GM19467 (cell line): ENCODE measurements at regions not wholly inside any gene's neighbourhood (a gene's known extent, or its start where the extent isn't known, plus 50 kb on each side); places are given as distances from the start of the nearest gene placed in this dataset.

Experiments used
- ATAC-seq: cut with Tn5 transposase; IDR thresholded peaks from one replicate; pipeline ENCODE4 v1.9.1; 2021; ENCODE audit warnings: mild to moderate bottlenecking, moderate library complexity; ENCODE audit not compliant: unreplicated experiment

DNA sequence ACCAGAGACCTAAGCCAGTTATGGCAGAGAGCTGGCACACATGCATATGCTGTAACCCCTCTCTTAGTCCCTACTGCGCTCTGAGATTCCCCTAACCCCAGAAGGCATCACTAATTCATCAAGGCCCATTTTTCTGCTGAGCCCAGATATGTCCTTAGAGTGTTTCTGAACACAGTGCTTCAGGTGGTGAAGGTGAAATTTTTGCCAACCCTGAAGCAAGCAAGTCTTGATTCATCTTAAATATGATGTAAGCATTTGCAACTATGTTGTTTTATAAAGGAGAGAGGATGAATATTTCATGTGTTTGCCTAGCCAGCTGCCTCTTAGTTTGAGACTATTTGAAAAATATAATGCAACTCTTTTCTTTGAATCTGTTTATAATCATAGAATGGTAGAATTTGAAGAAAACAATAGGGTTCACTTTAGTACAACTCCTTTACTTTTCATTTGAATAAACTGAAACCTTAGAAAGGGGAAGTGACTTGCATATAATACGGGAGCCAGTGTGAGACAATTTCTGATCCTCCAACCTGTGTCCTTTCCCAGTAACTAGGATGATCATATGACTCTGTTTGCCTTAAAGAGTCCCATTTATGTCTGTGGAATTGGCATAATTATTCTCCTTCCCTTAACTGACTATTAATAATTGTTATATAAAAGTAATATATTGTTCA is 194.3 kb upstream of the MTNR1B start:
- ATAC-seq: no peak

- no peak for ATAC-seq
Measured at GRCh38 chr11:92776676-92777075, 192.8 kb upstream of the MTNR1B start.

- no peak for ATAC-seq
Measured at GRCh38 chr11:92779746-92780145, 189.7 kb upstream of the MTNR1B start.

DNA sequence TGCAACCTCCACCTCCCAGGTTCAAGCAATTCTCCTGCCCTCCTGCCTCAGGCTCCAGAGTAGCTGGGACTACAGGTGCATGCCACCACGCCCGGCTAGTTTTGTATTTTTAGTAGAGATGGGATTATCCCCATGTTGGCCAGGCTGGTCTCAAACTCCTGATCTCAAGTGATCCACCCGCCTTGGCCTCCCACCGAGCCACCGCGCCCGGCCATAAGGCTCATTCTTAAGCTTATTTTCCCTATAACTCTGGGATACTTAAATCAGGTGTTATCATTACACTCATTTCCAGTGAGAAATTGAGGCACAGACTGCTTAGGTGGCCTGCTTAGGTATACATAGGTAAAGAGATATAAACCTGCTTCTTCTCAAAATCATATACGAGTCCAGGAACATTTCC is 188.3 kb upstream of the MTNR1B start:
- no peak for ATAC-seq

DNA sequence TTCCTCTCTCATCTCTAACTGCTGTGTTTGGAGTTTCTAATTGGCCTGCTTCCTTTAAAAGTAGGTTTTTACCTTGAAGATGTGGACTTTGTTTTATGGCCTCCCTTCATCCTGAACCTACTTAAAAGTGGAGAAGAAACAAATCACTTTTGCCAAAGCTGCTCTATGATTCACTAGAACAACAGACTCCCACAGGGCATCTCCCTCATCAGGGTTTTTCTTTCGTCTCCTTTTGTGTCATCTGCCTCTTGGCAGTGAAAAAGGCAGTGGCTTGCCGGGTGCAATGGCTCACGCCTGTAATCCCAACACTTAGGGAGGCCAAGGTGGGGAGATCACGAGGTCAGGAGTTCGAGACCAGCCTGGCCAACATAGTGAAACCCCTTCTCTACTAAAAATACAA is 186.6 kb upstream of the MTNR1B start:
- no peak for ATAC-seq

GRCh38 chr11:92784331-92784730 is 185.1 kb upstream of the MTNR1B start:
- no peak for ATAC-seq

DNA sequence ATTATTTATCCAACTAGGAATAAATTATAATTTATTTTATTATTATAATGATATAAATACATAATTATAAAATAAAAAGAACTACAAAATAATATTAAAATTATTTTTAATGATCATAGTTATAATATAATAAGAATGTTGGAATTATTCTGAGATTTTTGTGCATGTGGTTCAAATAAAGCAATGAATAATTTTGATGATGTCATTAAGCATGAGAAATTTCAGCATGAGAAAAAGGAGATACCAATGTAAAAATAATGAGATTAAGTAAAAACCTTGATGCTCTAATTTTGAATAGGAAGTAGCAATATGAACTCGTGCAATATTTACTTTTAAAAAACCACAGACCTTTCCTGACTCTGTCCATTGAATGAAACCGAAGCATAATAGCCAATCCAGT is 181.8 kb upstream of the MTNR1B start:
- ATAC-seq: no peak

DNA sequence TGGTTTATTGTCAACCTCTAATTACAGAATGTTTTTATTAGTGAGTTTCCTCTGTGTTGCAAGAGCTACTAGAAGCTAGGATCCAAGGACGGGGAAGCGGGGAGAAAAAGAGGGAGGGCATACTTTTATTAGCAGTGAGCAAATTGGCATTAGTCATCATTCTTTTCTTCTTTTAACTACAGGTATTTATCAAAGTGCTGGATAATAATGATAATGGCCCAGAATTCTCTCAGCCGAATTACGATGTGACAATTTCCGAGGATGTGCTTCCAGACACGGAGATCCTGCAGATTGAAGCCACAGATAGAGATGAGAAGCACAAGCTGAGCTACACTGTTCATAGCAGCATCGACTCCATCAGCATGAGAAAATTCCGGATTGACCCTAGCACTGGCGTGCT is 179.7 kb upstream of the MTNR1B start:
- ATAC-seq: no peak

DNA sequence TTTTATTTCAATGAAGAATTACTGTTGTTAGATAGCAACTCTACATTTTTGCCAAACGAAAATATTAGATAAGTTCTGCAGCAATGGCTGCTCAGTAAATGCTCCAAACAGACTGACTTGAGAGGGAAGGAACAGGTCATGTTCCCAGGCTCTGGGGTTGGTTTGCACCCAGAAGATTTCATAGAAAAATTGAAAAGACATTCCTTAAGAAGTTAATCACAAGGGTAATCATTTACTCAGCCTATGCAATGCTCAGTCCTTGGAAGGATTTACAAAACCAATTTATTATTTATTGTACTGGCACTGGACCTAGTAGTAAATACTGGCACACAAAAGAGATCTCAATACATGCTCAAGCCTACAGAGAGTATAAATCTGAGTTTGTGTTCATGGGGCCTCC is 179.1 kb upstream of the MTNR1B start:
- ATAC-seq: no peak

- no peak for ATAC-seq
Measured at GRCh38 chr11:92790926-92791616, 178.4 kb upstream of the MTNR1B start.

GRCh38 chr11:92791886-92792285 is 177.6 kb upstream of the MTNR1B start:
- no peak for ATAC-seq

DNA sequence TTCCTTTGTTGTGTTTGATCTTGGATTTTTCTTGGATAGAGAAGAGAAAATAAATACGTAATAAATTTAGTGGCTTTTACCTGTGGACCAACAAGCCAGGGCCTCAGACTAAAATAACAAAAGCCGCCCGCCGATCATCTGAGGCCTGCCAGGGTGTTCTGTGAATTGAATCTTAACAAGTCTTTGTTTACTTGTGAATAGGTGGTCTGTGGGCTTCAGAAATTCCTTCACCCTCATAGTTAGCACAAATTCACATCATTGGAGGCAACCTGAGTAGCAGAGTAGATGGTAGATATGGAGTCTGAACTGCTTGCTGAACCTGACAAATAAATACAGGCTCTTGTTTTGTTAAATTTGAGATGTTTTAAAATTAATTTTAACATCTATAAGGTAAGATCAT is 176.3 kb upstream of the MTNR1B start:
- ATAC-seq: no peak

DNA sequence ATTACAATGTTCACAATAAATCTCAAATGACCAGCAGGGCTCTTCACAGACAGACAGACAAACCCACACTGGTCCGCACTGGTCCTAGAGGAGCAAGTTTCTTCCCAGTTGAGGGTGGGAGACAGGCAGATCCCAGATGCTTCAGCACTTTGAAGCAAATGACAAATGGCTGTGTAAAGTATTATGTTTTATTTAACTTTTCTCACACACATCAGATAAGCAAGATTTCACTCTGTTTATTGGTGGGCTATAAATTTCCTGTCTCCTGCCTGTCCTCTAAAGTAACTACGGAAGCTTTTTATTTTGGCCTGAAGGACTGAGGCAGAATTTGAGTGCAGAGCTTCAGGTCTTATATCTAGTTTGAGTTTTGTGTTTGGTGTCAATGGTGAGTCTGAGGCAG is 174.7 kb upstream of the MTNR1B start:
- ATAC-seq: no peak

- ATAC-seq: no peak
Measured at GRCh38 chr11:92796744-92797143, 172.7 kb upstream of the MTNR1B start.

GRCh38 chr11:92797874-92798273 is 171.6 kb upstream of the MTNR1B start:
- no peak for ATAC-seq

DNA sequence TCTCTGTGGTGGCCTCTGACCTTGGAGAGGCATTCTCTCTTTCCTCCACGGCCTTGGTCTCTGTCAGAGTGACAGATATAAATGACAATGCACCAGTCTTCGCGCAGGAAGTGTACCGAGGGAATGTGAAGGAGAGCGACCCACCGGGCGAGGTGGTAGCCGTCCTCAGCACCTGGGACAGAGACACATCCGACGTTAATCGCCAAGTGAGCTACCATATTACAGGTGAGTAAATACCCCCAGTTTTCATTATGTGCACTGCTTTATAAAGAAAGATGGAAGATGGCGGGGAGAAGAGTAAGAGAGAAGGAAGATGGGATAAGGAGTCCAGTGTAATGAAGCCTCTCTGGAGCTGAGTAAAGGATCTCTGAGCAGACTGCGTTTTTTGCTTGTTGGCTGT is 167.8 kb upstream of the MTNR1B start:
- no peak for ATAC-seq

DNA sequence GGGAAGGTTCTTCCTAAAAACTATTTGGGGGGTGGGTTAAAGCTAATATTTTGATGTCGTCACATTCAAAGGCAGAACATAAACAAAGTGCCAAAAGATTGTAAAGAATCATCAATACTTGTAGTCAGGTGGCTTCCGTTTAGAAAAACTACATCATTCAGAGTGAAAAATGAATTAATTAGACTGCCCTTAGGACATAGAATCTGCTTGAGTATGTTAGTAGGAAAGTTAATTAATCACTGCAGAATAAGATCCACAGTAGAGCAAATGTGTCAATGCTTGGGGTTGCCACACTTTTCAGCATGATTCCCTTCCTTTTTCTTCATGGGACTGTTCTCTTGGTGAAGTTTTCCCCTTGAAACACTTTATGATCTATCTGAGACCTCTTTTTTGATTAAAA is 166.8 kb upstream of the MTNR1B start:
- no peak for ATAC-seq

DNA sequence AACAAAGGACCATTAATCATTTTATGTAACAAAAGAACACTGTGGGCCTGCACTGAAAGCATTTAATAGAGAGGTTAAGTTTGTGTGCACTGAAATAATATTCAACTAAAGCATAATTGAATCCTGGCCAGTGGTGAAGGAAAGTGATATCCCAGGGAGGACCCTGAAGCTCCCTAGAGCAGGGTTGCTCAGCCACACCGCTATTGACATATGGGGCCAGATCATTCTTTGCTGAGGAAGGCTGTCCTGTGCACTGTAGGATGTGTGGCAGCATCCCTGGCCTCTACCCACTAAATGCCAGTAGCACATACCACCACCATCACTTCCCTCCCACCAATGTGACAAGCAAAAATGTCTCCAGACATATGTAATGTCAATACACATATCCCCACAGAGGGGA is 166.1 kb upstream of the MTNR1B start:
- ATAC-seq: no peak

DNA sequence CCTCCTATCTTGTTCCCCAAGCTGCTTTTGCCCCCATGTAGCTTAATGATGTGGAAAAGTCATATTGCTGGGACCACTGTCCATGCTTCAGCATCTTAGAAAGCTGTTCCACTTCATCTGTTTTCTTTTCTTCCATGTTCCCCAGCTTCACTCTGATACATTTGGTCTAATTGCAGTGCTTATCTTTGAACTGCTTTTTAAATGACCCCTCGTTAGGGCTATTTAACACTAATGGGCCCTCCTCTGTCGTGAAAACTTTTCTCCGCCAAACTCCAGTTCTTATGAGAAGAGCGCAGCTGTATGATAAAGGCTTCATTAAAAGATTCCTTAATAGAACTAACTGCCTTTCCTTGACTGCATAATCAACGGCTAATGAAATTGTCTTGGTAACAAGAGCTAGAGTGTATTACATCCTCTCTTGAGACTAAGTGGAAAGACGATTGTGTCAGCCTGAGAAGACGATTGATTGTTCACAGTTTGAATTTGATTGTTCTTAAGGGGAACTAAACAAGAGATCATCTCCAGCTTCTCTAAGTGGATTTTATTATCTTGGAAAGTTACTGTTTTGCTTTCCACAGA is 165.0 kb upstream of the MTNR1B start:
- no peak for ATAC-seq

GRCh38 chr11:92808022-92808421 is 161.4 kb upstream of the MTNR1B start:
- ATAC-seq: no peak

GRCh38 chr11:92810423-92811064 is 158.9 kb upstream of the MTNR1B start:
- no peak for ATAC-seq

- ATAC-seq: no peak
Measured at GRCh38 chr11:92811341-92811740, 158.1 kb upstream of the MTNR1B start.
